HFFc6 (cell line): ENCODE measurements at regions not wholly inside any gene's neighbourhood (a gene's known extent, or its start where the extent isn't known, plus 50 kb on each side); places are given as distances from the start of the nearest gene placed in this dataset.

Experiments used
- DNase-seq: peaks from one replicate; pipeline ENCODE4 v3.0.0-alpha.2; 2018
- H3K27ac Mint-ChIP-seq: 2 replicates; pipeline ENCODE4 v1.8.0; 2020; ENCODE audit warnings: mild to moderate bottlenecking, mixed read lengths
- H3K27me3 Mint-ChIP-seq: 2 replicates; pipeline ENCODE4 v1.8.0; 2021; ENCODE audit warnings: mild to moderate bottlenecking, moderate library complexity, mixed read lengths; ENCODE audit not compliant: insufficient read depth
- H3K36me3 Mint-ChIP-seq: 2 replicates; pipeline ENCODE4 v1.8.0; 2021; ENCODE audit warnings: low read depth, mixed read lengths
- H3K4me1 Mint-ChIP-seq: 2 replicates; pipeline ENCODE4 v1.8.0; 2020; ENCODE audit warnings: low read depth, mixed read lengths
- H3K4me3 Mint-ChIP-seq: 2 replicates; pipeline ENCODE4 v1.8.0; 2020; ENCODE audit warnings: mild to moderate bottlenecking, moderate library complexity, mixed read lengths
- H3K9me3 Mint-ChIP-seq: 2 replicates; pipeline ENCODE4 v1.8.0; 2020; ENCODE audit warnings: mild to moderate bottlenecking, mixed read lengths
- CTCF ChIP-seq: fragments of 200-600 bp; sonication (generic); IDR thresholded peaks from 2 replicates; pipeline ENCODE4 v1.5.0; 2021; ENCODE audit warnings: antibody characterized with exemption, mild to moderate bottlenecking

GRCh38 chr1:113280581-113280980, 109.7 kb upstream of the MAGI3 start:
- no peak for DNase-seq
- no peak overlapping the region for H3K4me3 Mint-ChIP-seq
- H3K27ac Mint-ChIP-seq, result no peak overlapping the region
- H3K27me3 Mint-ChIP-seq, result peaks cover 38% of the 10 kb centered on the region
- no peaks in the 10 kb centered on the region for H3K4me1 Mint-ChIP-seq
- TF ChIP-seq CTCF, result no peak
- no peaks in the 10 kb centered on the region for H3K36me3 Mint-ChIP-seq
- H3K9me3 Mint-ChIP-seq, result no peaks in the 10 kb centered on the region

- no peaks in the 10 kb centered on the region for H3K9me3 Mint-ChIP-seq
- no peaks in the 10 kb centered on the region for H3K4me1 Mint-ChIP-seq
Observed at GRCh38 chr1:113281550-113281949, 108.8 kb upstream of the MAGI3 start.

GRCh38 chr1:113282008-113282892, 108.1 kb upstream of the MAGI3 start:
- Mint-ChIP-seq H3K27ac (no peak overlapping the region), H3K27me3 (peaks cover 32% of the 10 kb centered on the region), H3K4me3 (no peak overlapping the region), H3K36me3 (no peaks in the 10 kb centered on the region), H3K9me3 (no peaks in the 10 kb centered on the region), H3K4me1 (no peaks in the 10 kb centered on the region)
- no peak for DNase-seq
- TF ChIP-seq CTCF, result no peak

More at GRCh38 chr1:113281550-113281949, 108.8 kb upstream of the MAGI3 start:
- no peak overlapping the region for H3K27ac Mint-ChIP-seq
- H3K27me3 Mint-ChIP-seq, result peaks cover 34% of the 10 kb centered on the region
- no peak for TF ChIP-seq CTCF
- no peak overlapping the region for H3K4me3 Mint-ChIP-seq
- no peak for DNase-seq
- H3K36me3 Mint-ChIP-seq, result no peaks in the 10 kb centered on the region

GRCh38 chr1:113282893-113283285, 107.4 kb upstream of the MAGI3 start:
- Mint-ChIP-seq H3K27ac (no peak overlapping the region), H3K4me3 (no peak overlapping the region), H3K9me3 (no peaks in the 10 kb centered on the region), H3K36me3 (no peaks in the 10 kb centered on the region), H3K4me1 (no peaks in the 10 kb centered on the region), H3K27me3 (peaks cover 26% of the 10 kb centered on the region)
- DNase-seq, result no peak
- no peak for TF ChIP-seq CTCF

GRCh38 chr1:113283914-113284313, 106.4 kb upstream of the MAGI3 start:
- TF ChIP-seq CTCF, result no peak
- H3K27ac Mint-ChIP-seq, result no peak overlapping the region
- no peak for DNase-seq

More at GRCh38 chr1:113283914-113284313, 106.4 kb upstream of the MAGI3 start:
- H3K4me1 Mint-ChIP-seq, result no peaks in the 10 kb centered on the region
- peaks cover 24% of the 10 kb centered on the region for H3K27me3 Mint-ChIP-seq
- no peaks in the 10 kb centered on the region for H3K9me3 Mint-ChIP-seq
- H3K4me3 Mint-ChIP-seq, result no peak overlapping the region
- H3K36me3 Mint-ChIP-seq, result no peaks in the 10 kb centered on the region
